ENCODE measurements at regions not wholly inside any gene's neighbourhood (a gene's known extent, or its start where the extent isn't known, plus 50 kb on each side); places are given as distances from the start of the nearest gene placed in this dataset.

DNA sequence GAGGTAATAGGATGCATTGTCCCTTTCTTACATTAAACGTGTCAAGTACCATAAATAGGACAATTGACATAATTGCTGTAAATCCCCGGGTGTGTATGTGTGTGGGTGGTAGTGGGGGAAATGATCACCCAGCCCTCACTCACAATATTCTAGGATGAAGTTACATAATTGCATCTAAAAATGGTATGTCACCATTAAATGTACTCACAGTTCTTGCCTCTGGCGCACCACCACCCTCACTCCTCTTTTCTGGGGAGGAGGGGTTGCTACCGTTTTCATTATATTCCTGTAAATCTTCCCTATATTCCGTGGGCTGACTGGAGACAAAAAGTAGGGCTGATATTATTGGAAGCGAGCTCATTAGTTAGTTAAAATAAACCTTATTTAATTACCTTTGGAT is 563.8 kb downstream of the TLR4 start:
- Histone ChIP-seq H3K79me2 (ENCODE audit: insufficient read depth, low read length) (no peaks in the 10 kb centered on the region), H4K20me1 (ENCODE audit: insufficient read depth, low read length) (no peaks in the 10 kb centered on the region), H3K9me2 (ENCODE audit: low read depth, low read length) (no peaks in the 10 kb centered on the region), H3K4me3 (ENCODE audit: low read depth, low read length, poor library complexity, severe bottlenecking) (no peak overlapping the region), H3K9me3 (ENCODE audit: low read length) (no peaks in the 10 kb centered on the region), H3K4me1 (ENCODE audit: insufficient read depth, low read length, severe bottlenecking) (no peaks in the 10 kb centered on the region), H3K27me3 (ENCODE audit: insufficient read depth, low read length) (no peaks in the 10 kb centered on the region), H2AFZ (ENCODE audit: low read length) (no peak overlapping the region), H3K36me3 (ENCODE audit: insufficient read depth, low read length) (no peaks in the 10 kb centered on the region), H3K4me2 (ENCODE audit: low read length) (no peak overlapping the region), H3F3A (ENCODE audit: insufficient read depth, low read length) (no peaks in the 10 kb centered on the region), H3K27ac (ENCODE audit: low read depth, low read length, poor library complexity, severe bottlenecking) (no peak overlapping the region), H3K9ac (ENCODE audit: low read length) (no peak overlapping the region)
- TF ChIP-seq EZH2 (IDR thresholded peaks at IDR 0.05; ENCODE audit: borderline replicate concordance, low read length) = no peak
- TF ChIP-seq, protein P1, sequence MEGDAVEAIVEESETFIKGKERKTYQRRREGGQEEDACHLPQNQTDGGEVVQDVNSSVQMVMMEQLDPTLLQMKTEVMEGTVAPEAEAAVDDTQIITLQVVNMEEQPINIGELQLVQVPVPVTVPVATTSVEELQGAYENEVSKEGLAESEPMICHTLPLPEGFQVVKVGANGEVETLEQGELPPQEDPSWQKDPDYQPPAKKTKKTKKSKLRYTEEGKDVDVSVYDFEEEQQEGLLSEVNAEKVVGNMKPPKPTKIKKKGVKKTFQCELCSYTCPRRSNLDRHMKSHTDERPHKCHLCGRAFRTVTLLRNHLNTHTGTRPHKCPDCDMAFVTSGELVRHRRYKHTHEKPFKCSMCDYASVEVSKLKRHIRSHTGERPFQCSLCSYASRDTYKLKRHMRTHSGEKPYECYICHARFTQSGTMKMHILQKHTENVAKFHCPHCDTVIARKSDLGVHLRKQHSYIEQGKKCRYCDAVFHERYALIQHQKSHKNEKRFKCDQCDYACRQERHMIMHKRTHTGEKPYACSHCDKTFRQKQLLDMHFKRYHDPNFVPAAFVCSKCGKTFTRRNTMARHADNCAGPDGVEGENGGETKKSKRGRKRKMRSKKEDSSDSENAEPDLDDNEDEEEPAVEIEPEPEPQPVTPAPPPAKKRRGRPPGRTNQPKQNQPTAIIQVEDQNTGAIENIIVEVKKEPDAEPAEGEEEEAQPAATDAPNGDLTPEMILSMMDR (IDR thresholded peaks at IDR 0.05; ENCODE audit: low read length) = no peak

DNA sequence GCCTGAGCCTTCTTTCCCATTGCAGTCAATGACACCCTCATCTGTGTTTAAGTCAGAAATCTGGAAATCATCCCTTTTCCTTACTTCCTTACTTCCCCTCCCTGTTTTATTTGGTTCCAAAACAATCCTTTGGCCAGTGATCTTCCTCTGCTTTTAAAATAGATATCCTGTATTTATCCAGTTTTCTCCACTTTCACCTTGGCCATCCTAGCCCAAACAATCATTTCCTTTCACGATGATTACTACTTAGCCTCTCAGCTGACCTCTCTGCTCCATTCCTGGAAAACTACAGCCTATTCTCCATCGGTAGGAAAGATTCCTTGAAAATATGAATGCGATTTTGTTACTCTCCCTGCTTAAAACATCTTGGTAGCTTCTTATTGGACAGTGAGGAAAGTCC is 565.4 kb downstream of the TLR4 start:
- TF ChIP-seq EZH2 (IDR thresholded peaks at IDR 0.05; ENCODE audit: borderline replicate concordance, low read length) = no peak
- Histone ChIP-seq H2AFZ (ENCODE audit: low read length) (no peak overlapping the region), H3F3A (ENCODE audit: insufficient read depth, low read length) (no peaks in the 10 kb centered on the region), H3K9me3 (ENCODE audit: low read length) (no peaks in the 10 kb centered on the region), H3K4me2 (ENCODE audit: low read length) (no peak overlapping the region), H3K27ac (ENCODE audit: low read depth, low read length, poor library complexity, severe bottlenecking) (no peak overlapping the region), H3K4me1 (ENCODE audit: insufficient read depth, low read length, severe bottlenecking) (no peaks in the 10 kb centered on the region), H3K36me3 (ENCODE audit: insufficient read depth, low read length) (no peaks in the 10 kb centered on the region), H3K4me3 (ENCODE audit: low read depth, low read length, poor library complexity, severe bottlenecking) (no peak overlapping the region), H3K79me2 (ENCODE audit: insufficient read depth, low read length) (no peaks in the 10 kb centered on the region), H4K20me1 (ENCODE audit: insufficient read depth, low read length) (no peaks in the 10 kb centered on the region), H3K9ac (ENCODE audit: low read length) (no peak overlapping the region), H3K27me3 (ENCODE audit: insufficient read depth, low read length) (no peaks in the 10 kb centered on the region), H3K9me2 (ENCODE audit: low read depth, low read length) (no peaks in the 10 kb centered on the region)

DNA sequence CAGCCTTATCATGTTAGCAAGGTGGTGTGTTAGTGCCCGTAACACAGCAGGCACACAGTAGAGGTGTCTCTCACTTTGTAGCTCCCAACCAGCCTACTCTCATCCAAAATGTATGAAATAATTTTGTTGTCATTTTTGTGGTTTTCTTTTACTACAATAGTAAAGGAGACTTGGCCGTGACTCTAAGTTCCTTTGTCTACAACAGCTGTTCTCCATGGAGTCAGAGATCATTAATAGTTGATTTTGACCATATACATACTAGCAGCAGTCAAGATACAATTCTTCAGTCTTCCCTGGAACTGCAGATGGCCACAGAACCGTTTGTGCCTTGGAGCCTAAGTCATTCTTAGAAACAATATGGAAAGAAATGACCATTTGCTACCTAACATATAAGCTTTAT is 567.1 kb downstream of the TLR4 start:
- H3K4me1 ChIP-seq (ENCODE audit: insufficient read depth, low read length, severe bottlenecking) = no peaks in the 10 kb centered on the region
- H3K9me3 ChIP-seq (ENCODE audit: low read length) = no peaks in the 10 kb centered on the region
- no peaks in the 10 kb centered on the region for H3K9me2 ChIP-seq (ENCODE audit: low read depth, low read length)
- H3K27ac ChIP-seq (ENCODE audit: low read depth, low read length, poor library complexity, severe bottlenecking) = no peak overlapping the region
- H4K20me1 ChIP-seq (ENCODE audit: insufficient read depth, low read length) = no peaks in the 10 kb centered on the region
- H3K4me2 ChIP-seq (ENCODE audit: low read length) = no peak overlapping the region
- H3K27me3 ChIP-seq (ENCODE audit: insufficient read depth, low read length) = no peaks in the 10 kb centered on the region
- H3F3A ChIP-seq (ENCODE audit: insufficient read depth, low read length) = no peaks in the 10 kb centered on the region
- H3K9ac ChIP-seq (ENCODE audit: low read length) = no peak overlapping the region
- H3K36me3 ChIP-seq (ENCODE audit: insufficient read depth, low read length) = no peaks in the 10 kb centered on the region
- H3K4me3 ChIP-seq (ENCODE audit: low read depth, low read length, poor library complexity, severe bottlenecking) = no peak overlapping the region
- TF ChIP-seq, protein P1 (IDR thresholded peaks at IDR 0.05; ENCODE audit: low read length) = no peak
- TF ChIP-seq EZH2 (IDR thresholded peaks at IDR 0.05; ENCODE audit: borderline replicate concordance, low read length) = no peak
- H2AFZ ChIP-seq (ENCODE audit: low read length) = no peak overlapping the region
- H3K79me2 ChIP-seq (ENCODE audit: insufficient read depth, low read length) = no peaks in the 10 kb centered on the region

DNA sequence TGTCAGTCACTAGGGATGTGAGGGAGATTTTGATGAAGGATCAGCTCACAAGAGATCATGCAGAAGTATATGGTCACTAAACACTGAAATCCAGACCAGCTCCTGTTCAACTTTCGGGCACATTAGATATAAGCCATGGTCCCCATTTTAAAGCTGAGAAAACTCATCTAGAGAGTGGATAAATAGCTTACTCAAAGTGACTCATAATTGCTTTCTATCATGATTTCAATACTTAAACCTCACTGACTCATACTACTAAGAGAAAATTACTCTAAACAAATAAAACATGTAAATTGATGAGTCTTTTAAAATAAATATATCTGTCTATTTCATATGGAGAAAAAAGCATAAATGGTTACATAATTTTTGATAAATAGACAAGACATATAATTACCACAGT is 567.7 kb downstream of the TLR4 start:
- H3K27me3 ChIP-seq (ENCODE audit: insufficient read depth, low read length) = no peaks in the 10 kb centered on the region
- no peaks in the 10 kb centered on the region for H3K36me3 ChIP-seq (ENCODE audit: insufficient read depth, low read length)
- no peaks in the 10 kb centered on the region for H3F3A ChIP-seq (ENCODE audit: insufficient read depth, low read length)
- H3K9me2 ChIP-seq (ENCODE audit: low read depth, low read length) = no peaks in the 10 kb centered on the region
- H3K9me3 ChIP-seq (ENCODE audit: low read length) = no peaks in the 10 kb centered on the region
- H3K4me2 ChIP-seq (ENCODE audit: low read length) = no peak overlapping the region
- no peaks in the 10 kb centered on the region for H4K20me1 ChIP-seq (ENCODE audit: insufficient read depth, low read length)
- H2AFZ ChIP-seq (ENCODE audit: low read length) = no peak overlapping the region
- H3K4me3 ChIP-seq (ENCODE audit: low read depth, low read length, poor library complexity, severe bottlenecking) = no peak overlapping the region
- no peaks in the 10 kb centered on the region for H3K4me1 ChIP-seq (ENCODE audit: insufficient read depth, low read length, severe bottlenecking)
- no peak overlapping the region for H3K27ac ChIP-seq (ENCODE audit: low read depth, low read length, poor library complexity, severe bottlenecking)
- no peaks in the 10 kb centered on the region for H3K79me2 ChIP-seq (ENCODE audit: insufficient read depth, low read length)
- TF ChIP-seq, protein P1 (IDR thresholded peaks at IDR 0.05; ENCODE audit: low read length) = no peak
- no peak for TF ChIP-seq EZH2 (IDR thresholded peaks at IDR 0.05; ENCODE audit: borderline replicate concordance, low read length)
- H3K9ac ChIP-seq (ENCODE audit: low read length) = no peak overlapping the region

All from OCI-LY1 (cell line).